ENCODE measurements at regions not wholly inside any gene's neighbourhood (a gene's known extent, or its start where the extent isn't known, plus 50 kb on each side); places are given as distances from the start of the nearest gene placed in this dataset.

DNA sequence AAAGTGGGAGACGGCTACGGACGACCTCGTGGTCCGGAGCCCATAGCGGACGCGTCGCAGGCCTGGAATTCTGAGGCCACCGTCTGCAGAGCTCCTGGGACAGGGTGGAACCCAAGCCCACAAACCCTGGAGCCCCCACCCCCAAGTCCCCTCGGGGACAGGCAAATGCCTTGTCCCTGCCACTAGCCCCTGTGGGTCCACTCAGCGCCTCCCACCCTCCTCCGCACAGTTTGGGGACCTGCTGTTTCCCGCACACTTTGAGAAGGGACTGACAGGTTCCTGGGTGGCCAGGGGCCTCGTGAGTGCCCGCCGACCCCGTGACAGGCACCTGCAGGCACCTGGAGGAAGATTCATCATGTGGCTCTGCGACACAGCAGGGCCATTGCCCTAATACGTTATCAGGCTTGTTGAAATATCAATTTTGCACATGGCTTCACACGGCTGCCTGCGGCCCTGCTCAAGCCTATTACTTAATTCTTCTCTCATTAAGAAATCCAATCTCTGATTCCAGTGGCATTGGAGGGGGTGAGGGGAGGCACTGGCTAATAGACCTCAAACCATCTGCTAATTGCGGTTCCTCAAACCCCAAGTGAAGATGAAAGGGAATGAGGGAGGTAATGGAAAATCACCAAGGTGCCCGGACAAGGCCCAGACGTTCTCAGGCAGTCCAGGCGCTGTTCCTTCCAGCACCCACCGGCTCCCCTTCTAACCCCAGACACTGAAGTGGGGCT lies 672.5 kb downstream of the BRD1 start (continued):
- no peak for TF ChIP-seq PAWR (CRISPR knock-in tag; IDR thresholded peaks at IDR 0.05; ENCODE audit: borderline replicate concordance)

DNA sequence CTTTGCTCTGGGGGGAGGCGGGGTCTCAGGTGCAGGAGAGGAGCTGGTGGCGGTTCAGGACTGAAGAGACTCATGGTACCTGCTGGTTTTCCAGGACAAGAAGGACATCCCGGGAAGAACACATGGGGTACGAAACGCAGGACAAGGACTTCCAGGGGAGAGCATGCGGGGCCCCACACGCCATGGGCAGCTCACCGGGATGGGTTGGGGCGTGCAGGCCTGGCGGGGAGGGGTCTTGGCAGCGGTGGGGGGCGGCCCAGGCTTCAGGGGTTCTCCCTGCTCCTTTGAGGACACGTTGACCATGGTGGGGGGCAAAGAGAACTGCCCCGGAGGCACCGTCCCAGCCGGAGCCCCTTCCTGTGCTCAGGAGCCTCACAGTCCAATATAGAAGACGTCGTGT lies 673.2 kb downstream of the BRD1 start:
- Histone ChIP-seq H3K79me2 (ENCODE audit: insufficient read depth, low read length) (no peaks in the 10 kb centered on the region), H3K4me1 (ENCODE audit: insufficient read depth, low read length) (no peaks in the 10 kb centered on the region), H2AFZ (ENCODE audit: low read length) (no peak overlapping the region), H3K9ac (ENCODE audit: insufficient read depth, low read depth, low read length) (no peak overlapping the region), H3K36me3 (replicated peaks in 1 of 2; ENCODE audit: control insufficient read depth in 1 of 2, insufficient read depth in 2 of 2, low read length in 2 of 2) (no peaks in the 10 kb centered on the region), H3K4me2 (ENCODE audit: low read depth, low read length) (no peak overlapping the region), H3K9me3 (ENCODE audit: low read length) (no peaks in the 10 kb centered on the region), H3K27me3 (ENCODE audit: control insufficient read depth in 1 of 2, insufficient read depth in 2 of 2, low read length in 2 of 2) (peaks cover 4 to 37% of the 10 kb centered on the region in 2 experiments; a peak in 4 of 5 replicates), H4K20me1 (ENCODE audit: insufficient read depth, low read length) (no peaks in the 10 kb centered on the region), H3K4me3 (replicated peaks in 1 of 3; ENCODE audit: insufficient read depth in 1 of 3, low read depth in 2 of 3, low read length in 3 of 3) (no peak overlapping the region), H3K27ac (ENCODE audit: extremely low read length, insufficient read depth, low read length) (no peak overlapping the region)
- POLR2A ChIA-PET, result no interaction called here
- DNase-seq (ENCODE audit: low spot score) (no peak), ATAC-seq (no peak), FAIRE-seq (no peak)
- WGBS (ENCODE audit: low lambda C conversion rate), result 19% methylated on average over 7 of the region's 18 CpGs
- intact Hi-C loops (cut with micrococcal nuclease; ENCODE audit: unreplicated experiment), result no loop called here
- CTCF ChIA-PET (ENCODE audit: low intra/inter-chr PET ratio, low total read pairs), result no interaction called here
- BruUV-seq (replicated peaks), result no TSS peak
- in situ Hi-C loops (cut with HindIII; ENCODE audit: extremely low pct_ligation_motif_present, low pct_unique_long_range_greater_than_20kb), result no loop called here
- TF ChIP-seq ZNF20 (CRISPR knock-in tag; IDR thresholded peaks at IDR 0.05) (no peak), PRPF4 (IDR thresholded peaks at IDR 0.05; ENCODE audit: low read depth, low read length, poor library complexity, severe bottlenecking) (no peak), ZFP37 (CRISPR knock-in tag; IDR thresholded peaks at IDR 0.05; ENCODE audit: borderline replicate concordance) (no peak), JUN (CRISPR knock-in tag; IDR thresholded peaks at IDR 0.05) (no peak), PHB2 (IDR thresholded peaks at IDR 0.05; ENCODE audit: partially characterized antibody) (no peak), PLRG1 (conservative IDR thresholded peaks at IDR 0.05) (no peak)
- TF ChIP-seq, protein P1, sequence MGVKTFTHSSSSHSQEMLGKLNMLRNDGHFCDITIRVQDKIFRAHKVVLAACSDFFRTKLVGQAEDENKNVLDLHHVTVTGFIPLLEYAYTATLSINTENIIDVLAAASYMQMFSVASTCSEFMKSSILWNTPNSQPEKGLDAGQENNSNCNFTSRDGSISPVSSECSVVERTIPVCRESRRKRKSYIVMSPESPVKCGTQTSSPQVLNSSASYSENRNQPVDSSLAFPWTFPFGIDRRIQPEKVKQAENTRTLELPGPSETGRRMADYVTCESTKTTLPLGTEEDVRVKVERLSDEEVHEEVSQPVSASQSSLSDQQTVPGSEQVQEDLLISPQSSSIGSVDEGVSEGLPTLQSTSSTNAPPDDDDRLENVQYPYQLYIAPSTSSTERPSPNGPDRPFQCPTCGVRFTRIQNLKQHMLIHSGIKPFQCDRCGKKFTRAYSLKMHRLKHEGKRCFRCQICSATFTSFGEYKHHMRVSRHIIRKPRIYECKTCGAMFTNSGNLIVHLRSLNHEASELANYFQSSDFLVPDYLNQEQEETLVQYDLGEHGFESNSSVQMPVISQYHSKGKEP (CRISPR knock-in tag; IDR thresholded peaks at IDR 0.05), result no peak
- TF ChIP-seq, protein P2, sequence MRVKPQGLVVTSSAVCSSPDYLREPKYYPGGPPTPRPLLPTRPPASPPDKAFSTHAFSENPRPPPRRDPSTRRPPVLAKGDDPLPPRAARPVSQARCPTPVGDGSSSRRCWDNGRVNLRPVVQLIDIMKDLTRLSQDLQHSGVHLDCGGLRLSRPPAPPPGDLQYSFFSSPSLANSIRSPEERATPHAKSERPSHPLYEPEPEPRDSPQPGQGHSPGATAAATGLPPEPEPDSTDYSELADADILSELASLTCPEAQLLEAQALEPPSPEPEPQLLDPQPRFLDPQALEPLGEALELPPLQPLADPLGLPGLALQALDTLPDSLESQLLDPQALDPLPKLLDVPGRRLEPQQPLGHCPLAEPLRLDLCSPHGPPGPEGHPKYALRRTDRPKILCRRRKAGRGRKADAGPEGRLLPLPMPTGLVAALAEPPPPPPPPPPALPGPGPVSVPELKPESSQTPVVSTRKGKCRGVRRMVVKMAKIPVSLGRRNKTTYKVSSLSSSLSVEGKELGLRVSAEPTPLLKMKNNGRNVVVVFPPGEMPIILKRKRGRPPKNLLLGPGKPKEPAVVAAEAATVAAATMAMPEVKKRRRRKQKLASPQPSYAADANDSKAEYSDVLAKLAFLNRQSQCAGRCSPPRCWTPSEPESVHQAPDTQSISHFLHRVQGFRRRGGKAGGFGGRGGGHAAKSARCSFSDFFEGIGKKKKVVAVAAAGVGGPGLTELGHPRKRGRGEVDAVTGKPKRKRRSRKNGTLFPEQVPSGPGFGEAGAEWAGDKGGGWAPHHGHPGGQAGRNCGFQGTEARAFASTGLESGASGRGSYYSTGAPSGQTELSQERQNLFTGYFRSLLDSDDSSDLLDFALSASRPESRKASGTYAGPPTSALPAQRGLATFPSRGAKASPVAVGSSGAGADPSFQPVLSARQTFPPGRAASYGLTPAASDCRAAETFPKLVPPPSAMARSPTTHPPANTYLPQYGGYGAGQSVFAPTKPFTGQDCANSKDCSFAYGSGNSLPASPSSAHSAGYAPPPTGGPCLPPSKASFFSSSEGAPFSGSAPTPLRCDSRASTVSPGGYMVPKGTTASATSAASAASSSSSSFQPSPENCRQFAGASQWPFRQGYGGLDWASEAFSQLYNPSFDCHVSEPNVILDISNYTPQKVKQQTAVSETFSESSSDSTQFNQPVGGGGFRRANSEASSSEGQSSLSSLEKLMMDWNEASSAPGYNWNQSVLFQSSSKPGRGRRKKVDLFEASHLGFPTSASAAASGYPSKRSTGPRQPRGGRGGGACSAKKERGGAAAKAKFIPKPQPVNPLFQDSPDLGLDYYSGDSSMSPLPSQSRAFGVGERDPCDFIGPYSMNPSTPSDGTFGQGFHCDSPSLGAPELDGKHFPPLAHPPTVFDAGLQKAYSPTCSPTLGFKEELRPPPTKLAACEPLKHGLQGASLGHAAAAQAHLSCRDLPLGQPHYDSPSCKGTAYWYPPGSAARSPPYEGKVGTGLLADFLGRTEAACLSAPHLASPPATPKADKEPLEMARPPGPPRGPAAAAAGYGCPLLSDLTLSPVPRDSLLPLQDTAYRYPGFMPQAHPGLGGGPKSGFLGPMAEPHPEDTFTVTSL (CRISPR knock-in tag; IDR thresholded peaks at IDR 0.05; ENCODE audit: borderline replicate concordance), result no peak

Measured in HepG2 (cell line).